Ishikawa (cell line): ENCODE measurements at regions not wholly inside any gene's neighbourhood (a gene's known extent, or its start where the extent isn't known, plus 50 kb on each side); places are given as distances from the start of the nearest gene placed in this dataset.

Source experiments
- CEBPB ChIP-seq: IDR thresholded peaks from 2 replicates; pipeline ENCODE4 v1.6.1; 2012
- CREB1 ChIP-seq: IDR thresholded peaks from 2 replicates; pipeline ENCODE4 v1.6.1; 2012; ENCODE audit warnings: low read depth
- EGR1 ChIP-seq: IDR thresholded peaks from 2 replicates; pipeline ENCODE4 v1.6.1; 2012
- EP300 ChIP-seq: IDR thresholded peaks from 2 replicates; pipeline ENCODE4 v1.6.1; 2012; ENCODE audit warnings: borderline replicate concordance
- FOXM1 ChIP-seq: IDR thresholded peaks from 2 replicates; pipeline ENCODE4 v1.6.1; 2012; ENCODE audit warnings: low read depth, borderline replicate concordance
- MAX ChIP-seq: IDR thresholded peaks from 2 replicates; pipeline ENCODE4 v1.6.1; 2012
- NFIC ChIP-seq: IDR thresholded peaks from 2 replicates; pipeline ENCODE4 v1.6.1; 2012
- RAD21 ChIP-seq: IDR thresholded peaks from 2 replicates; pipeline ENCODE4 v1.6.1; 2012; ENCODE audit warnings: low read depth
- REST ChIP-seq: IDR thresholded peaks from 2 replicates; pipeline ENCODE4 v1.6.1; 2012; ENCODE audit warnings: low read depth, mild to moderate bottlenecking
- TAF1 ChIP-seq: IDR thresholded peaks from 2 replicates; pipeline ENCODE4 v1.6.1; 2012; ENCODE audit warnings: low read depth, mild to moderate bottlenecking
- TCF12 ChIP-seq: IDR thresholded peaks from 2 replicates; pipeline ENCODE4 v1.6.1; 2012; ENCODE audit warnings: low read depth
- TEAD4 ChIP-seq: IDR thresholded peaks from 2 replicates; pipeline ENCODE4 v1.6.1; 2012
- USF1 ChIP-seq: IDR thresholded peaks from 2 replicates; pipeline ENCODE4 v1.6.1; 2012
- YY1 ChIP-seq: IDR thresholded peaks from 2 replicates; pipeline ENCODE4 v1.6.1; 2012; ENCODE audit warnings: low read depth
- ZBTB7A ChIP-seq: IDR thresholded peaks from 2 replicates; pipeline ENCODE4 v1.6.1; 2012; ENCODE audit warnings: low read depth

- TF ChIP-seq TAF1 (no peak), MAX (no peak), EP300 (no peak), FOXM1 (no peak), TCF12 (no peak), TEAD4 (no peak), RAD21 (no peak), NFIC (no peak), YY1 (no peak), CEBPB (no peak)
Measured at GRCh38 chr7:25279705-25280104, 51.4 kb upstream of the NPVF start.

GRCh38 chr7:25280181-25280580 is 51.9 kb upstream of the NPVF start:
- TF ChIP-seq USF1 = no peak
- no peak for TF ChIP-seq NFIC
- TF ChIP-seq TEAD4 = no peak
- no peak for TF ChIP-seq MAX
- TF ChIP-seq YY1 = no peak
- no peak for TF ChIP-seq EGR1
- TF ChIP-seq RAD21 = no peak
- TF ChIP-seq REST = no peak
- TF ChIP-seq CEBPB = no peak
- TF ChIP-seq CREB1 = no peak
- TF ChIP-seq EP300 = no peak
- TF ChIP-seq ZBTB7A = no peak
- TF ChIP-seq TAF1 = no peak
- TF ChIP-seq TCF12 = no peak
- no peak for TF ChIP-seq FOXM1

GRCh38 chr7:25282194-25282593 is 53.9 kb upstream of the NPVF start:
- TF ChIP-seq CREB1 = no peak
- TF ChIP-seq MAX = no peak
- TF ChIP-seq RAD21 = no peak
- no peak for TF ChIP-seq FOXM1
- no peak for TF ChIP-seq YY1
- TF ChIP-seq NFIC = no peak
- TF ChIP-seq USF1 = no peak
- TF ChIP-seq EGR1 = no peak
- TF ChIP-seq TEAD4 = no peak
- TF ChIP-seq ZBTB7A = no peak
- TF ChIP-seq TAF1 = no peak
- TF ChIP-seq TCF12 = no peak
- no peak for TF ChIP-seq EP300
- TF ChIP-seq CEBPB = no peak
- no peak for TF ChIP-seq REST

- TF ChIP-seq CEBPB (no peak), RAD21 (no peak), NFIC (no peak), TAF1 (no peak), TEAD4 (no peak), EP300 (no peak), TCF12 (no peak), FOXM1 (no peak), ZBTB7A (no peak), MAX (no peak), YY1 (no peak), REST (no peak), EGR1 (no peak), USF1 (no peak), CREB1 (no peak)
Measured at GRCh38 chr7:25286756-25287155, 58.5 kb upstream of the NPVF start.
